ENCODE measurements at regions not wholly inside any gene's neighbourhood (a gene's known extent, or its start where the extent isn't known, plus 50 kb on each side); places are given as distances from the start of the nearest gene placed in this dataset.
"Not testable (repeated sequence)": the region's sequence is repeated elsewhere in the genome, so short reads cannot be mapped to it uniquely, and the experiment has no call there.

- DNase-seq = no peak
These were observed 76.3 kb upstream of the IGLL5 start for GRCh38 chr22:22811016-22812009.

DNA sequence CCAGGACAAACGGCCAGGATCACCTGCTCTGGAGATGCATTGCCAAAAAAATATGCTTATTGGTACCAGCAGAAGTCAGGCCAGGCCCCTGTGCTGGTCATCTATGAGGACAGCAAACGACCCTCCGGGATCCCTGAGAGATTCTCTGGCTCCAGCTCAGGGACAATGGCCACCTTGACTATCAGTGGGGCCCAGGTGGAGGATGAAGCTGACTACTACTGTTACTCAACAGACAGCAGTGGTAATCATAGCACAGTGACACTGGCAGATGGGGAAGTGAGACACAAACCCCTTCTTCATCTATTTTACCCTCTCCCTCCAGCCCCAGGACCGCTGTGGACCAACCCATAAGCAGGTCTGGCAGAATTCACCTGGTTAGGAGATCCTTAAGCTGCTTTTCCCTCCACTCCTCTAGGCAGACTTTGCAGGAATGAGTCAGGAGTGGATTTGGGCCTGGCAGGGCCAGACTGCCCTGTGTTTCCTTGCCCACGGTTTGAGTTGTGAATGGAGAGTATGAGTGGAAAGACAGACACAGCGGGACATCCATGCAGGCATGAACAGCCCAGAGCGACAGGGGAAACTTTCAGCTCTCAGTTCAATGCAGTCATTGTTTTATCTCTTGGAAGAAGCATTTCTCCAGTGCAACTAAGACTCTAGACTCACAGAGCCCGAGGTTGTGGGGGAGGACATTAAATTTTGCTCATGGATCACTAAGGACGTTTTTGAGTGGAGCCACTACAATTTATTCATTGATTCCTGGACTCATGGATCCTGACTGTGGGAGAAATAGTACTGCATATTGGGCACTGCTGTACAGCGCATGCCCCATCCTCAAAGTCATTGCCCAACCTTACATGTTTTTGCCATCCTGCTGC is 75.3 kb upstream of the IGLL5 start:
- DNase-seq = no peak

DNA sequence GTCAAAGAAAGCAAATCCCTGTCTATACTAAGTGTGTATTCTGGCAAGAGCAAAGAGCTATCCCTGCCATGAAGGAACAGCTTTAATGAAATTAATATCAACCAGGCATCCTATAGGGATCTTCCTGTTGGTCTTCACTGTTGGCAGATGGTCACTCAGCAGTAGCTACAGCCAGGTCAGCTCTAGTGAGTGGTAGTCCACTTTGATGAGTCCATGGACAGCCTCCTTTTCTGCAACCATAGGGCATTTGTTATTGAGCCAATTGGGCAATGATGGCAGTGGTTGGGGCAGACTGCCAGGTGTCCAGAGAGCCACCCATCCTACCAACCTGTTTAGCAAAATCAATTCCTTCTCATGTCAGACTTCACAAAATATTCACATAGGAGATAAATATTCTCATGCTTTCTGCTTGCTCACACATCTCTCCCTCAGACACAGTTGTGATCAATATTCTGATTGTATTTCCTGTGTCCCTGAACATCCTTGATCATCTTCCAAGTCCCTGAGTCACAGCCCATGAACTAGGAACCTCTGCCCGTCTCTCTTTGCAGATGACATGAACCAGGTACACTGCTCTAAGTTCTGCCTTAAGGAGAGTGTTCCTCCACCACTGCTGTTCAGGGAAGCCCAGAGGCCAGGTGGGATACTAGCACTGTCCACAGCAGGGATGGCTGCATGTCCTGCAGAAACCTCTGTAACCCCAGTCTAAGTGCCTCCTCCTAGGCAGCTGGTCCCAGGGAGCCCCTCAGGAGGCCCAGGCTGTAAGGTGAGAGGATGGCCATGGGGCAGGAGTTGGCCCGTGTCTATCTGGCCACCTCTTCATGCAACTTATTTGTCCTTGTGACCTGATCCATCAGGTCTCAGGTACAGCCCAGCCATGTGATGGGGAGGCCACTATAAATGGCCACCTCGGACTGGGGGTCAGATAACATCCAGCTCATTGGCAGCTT is 74.2 kb upstream of the IGLL5 start:
- DNase-seq = no peak

DNA sequence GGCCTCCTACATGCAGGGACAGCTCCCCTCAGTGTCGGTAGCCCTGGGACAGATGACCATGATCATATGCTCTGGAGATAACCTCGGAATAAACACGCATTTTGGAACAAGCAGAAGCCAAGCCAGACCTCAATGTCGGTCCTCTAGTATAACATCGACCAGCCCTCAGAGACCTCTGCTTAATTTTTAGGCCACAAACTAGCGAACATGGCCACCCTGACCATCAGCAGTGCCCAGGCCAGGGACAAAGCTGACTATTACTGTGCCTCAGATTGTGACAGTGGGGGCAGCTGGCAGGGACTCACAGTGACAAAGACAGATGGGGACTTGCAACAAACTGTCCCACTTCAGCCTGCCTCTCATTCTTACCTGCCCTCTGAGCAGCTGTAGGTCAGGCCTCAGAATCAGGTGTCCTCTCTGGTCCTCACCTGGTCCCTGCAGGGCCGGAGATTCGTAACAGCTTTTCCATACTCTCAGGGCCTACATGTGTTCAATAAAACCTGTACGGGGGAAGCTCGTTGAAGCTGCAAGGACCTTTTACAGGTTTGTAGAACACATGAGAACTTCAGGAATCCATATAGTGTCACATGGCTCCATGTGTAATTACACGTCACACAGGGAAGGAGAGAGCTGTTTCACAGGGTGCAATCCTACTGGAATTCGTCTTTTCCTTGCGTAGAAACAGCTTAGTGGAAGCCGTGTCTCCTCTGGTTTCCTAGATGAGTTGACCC is 72.8 kb upstream of the IGLL5 start:
- no peak for DNase-seq

GRCh38 chr22:22815397-22816170 is 72.0 kb upstream of the IGLL5 start:
- no peak for DNase-seq

GRCh38 chr22:22816171-22816514 is 71.5 kb upstream of the IGLL5 start:
- no peak for DNase-seq

DNA sequence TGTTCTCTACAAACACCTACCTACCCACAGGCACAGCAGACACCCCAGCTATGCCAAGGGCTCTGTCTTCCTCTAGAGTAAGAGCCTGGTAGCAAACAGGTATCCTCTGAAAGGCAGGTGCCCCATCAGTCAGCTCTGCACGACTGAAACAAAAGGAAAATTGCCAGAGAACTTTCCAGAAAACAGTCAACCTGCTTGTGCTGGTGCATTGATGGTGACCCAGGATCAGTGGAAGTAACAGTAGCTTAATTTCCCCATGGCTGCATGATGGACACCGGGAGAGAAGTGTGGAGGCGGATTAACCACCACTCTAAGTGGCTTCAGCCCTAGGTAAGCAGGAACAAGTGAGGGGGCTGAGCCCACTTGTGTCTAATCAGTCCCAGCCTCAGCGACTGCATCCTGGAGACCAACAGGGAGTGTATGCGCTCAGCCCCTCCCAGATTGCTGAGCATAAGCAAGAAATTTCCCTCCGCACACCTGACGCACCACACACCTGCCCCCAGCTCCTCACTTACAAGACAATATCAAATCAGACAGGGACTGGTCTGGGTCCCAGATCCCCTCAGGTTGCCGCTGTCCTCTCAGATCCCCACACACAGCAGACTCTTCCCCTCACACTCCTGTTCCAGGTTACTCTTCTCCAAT is 70.7 kb upstream of the IGLL5 start:
- no peak for DNase-seq

- DNase-seq = no peak
These were observed 70.0 kb upstream of the IGLL5 start for GRCh38 chr22:22817468-22818201.

GRCh38 chr22:22818202-22818538 is 69.4 kb upstream of the IGLL5 start:
- DNase-seq = no peak

- DNase-seq = no peak
These were observed 68.5 kb upstream of the IGLL5 start for GRCh38 chr22:22818861-22819855.

DNA sequence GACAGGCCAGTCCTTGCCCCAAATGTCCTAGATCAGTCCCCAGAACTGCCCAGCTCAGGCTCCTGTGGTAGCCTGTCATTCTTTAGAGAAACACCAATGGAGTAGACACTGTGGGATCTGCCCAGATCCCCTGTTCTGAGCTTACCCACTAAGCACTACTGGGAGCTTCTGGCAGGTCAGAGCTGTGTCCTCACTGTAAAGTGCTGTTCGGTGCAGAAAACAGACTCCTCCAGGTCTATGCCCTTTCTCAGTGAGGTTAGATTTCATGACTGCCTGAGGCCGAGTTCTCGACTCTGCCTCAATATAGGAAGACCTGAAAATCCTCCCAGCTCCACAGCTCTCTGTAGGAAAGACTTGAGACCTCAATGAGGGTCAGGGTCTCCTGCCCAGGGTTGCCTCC is 67.5 kb upstream of the IGLL5 start:
- no peak for DNase-seq

GRCh38 chr22:22820626-22821025 is 67.0 kb upstream of the IGLL5 start:
- no peak for DNase-seq

DNA sequence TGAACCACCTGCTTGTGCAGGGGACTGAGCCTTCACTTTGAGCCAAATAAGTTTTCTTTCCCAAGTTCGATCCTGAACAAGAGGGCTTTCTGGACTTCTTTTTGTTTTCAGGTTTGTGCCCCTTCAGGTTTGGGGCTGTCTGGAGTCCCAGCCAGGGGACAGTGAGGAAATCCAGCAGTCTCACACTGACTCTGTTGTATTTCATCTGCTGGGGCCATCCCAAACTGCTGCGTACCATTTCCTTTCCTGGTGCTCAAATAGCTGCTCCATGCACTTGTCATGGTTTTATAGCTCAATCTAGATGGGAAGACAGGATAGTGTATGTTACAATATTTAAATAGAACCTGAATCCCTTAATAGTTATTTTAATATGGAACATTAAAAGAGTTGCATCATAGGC is 66.3 kb upstream of the IGLL5 start:
- DNase-seq = no peak

- DNase-seq = no peak
These were observed 65.5 kb upstream of the IGLL5 start for GRCh38 chr22:22822106-22822505.

- not testable (repeated sequence) for DNase-seq
These were observed 65.1 kb upstream of the IGLL5 start for GRCh38 chr22:22822553-22822952.

DNA sequence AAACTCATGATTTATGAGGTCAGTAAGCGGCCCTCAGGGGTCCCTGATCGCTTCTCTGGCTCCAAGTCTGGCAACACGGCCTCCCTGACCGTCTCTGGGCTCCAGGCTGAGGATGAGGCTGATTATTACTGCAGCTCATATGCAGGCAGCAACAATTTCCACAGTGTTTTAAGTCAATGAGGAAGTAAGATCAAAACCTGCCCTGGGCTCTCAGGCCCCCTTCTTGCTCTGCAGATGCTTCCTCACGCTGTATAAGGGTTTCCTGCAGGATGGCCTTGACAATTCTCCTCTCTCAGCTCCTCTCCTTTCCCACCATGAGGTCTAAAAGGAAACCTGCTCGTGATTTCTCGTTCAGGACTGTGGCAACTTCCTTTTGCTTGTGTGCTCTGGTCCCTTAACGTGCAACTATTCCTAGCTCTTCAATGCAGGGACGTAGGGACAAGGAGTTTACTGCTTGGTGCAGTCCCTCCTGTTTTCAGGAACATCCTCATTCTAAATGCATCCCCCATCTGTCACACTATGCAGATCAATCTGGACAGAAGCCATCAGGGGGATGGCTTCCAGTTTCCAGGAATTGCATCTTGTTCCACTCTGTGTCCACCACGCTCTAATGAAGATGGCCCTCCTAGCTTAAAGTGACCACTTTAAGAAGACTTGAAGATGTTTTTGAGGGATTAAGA is 64.3 kb upstream of the IGLL5 start:
- no peak for DNase-seq

DNA sequence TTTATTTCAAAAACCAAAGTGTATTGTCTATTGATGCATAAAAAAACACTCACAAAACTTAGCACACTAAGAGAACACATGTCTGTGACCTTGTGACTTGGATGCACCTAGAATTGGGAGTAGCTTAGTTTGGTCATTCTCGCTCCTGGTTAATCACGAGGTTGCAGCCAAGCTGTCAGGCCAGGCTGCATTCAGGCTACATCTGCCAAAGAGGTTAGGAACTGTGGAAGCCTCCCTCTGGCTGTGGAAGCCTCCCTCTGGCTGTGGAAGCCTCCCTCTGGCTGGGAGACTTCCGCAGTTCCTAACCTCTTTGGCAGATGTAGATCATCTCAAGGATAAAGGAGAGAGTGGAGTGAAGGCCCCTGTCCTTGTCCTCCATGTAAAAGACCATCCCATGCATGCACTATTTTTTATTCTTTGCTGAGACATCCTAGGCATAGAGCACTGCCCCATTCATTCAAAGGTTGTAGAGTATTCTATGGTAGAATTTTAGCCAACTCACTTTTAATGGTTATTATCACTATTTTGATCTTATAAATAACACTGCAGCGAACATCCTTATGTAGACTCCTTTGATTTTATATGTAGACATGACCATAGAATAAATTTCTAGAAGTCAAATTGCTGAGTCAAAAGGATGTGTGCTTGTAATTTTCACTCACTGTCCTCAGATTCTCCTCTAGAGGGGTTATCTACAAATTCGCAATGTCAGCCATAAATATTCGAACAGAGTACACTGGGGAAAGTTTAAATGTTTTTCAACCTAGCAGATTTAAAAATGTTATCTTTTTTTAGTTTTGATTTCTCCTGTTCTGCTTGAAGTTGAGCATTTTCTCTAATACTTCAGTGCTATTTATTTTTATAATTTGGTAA is 63.0 kb upstream of the IGLL5 start:
- no peak for DNase-seq
